ENCODE measurements at regions not wholly inside any gene's neighbourhood (a gene's known extent, or its start where the extent isn't known, plus 50 kb on each side); places are given as distances from the start of the nearest gene placed in this dataset.

DNA sequence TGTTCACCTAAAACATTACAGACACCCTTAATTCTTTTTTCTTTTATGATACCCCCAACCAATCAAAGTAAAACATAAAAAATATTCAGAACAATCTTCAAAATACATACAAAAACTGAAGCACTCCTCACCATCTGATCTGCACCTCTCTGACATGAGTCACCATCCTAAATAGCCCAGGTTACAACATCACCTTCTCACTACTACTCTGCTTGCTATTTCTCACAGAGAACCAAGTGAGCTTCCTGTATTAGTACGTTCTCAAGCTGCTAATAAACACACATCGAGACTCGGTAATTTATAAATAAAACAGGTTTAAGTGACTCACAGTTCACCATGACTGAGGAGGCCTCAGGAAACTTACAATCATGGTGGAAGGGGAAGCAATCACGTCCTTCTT lies 183.5 kb downstream of the CBLN2 start:
- no peak for DNase-seq (ENCODE audit: low spot score)

DNA sequence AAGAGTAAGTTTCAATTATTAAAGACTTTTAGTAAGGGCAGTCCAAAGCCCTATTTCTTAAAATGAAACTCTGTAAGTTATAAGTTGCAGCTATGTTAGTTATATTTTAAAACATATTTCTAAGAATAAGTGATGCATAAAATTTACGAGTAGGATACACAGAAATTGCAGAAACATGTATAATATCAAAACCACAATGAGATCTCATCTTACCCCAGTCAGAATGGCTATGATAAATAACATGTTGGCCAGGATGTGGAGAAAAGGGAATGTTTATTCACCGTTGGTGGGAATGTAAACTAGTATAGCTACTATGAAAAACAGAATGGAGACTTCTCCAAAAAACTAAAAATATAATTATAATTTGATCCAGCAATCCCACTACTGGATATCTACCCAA lies 201.2 kb downstream of the CBLN2 start:
- DNase-seq (ENCODE audit: low spot score) = no peak

GRCh38 chr18:72339976-72340375 lies 204.2 kb downstream of the CBLN2 start:
- no peak for DNase-seq (ENCODE audit: low spot score)

DNA sequence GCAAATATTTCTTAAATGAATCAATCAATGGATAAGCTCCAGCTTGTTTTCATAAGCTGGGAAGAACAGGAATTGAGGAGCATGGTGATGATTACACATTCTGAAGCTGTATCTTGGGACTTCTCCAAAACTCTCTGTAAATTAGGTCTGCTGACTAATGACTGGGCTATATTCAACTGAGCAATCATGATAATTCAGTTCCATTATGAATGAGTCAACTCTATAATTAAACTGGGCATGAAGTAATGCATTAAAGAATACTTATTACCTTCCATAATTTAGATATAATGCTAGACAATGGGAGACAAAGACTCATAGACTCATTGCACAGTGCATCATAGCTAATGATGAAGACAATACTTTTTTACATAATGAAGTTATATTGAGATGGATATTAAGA lies 207.4 kb downstream of the CBLN2 start:
- no peak for DNase-seq (ENCODE audit: low spot score)

- DNase-seq (ENCODE audit: low spot score) = no peak
Measured at GRCh38 chr18:72329533-72329932, 214.6 kb downstream of the CBLN2 start.

- DNase-seq (ENCODE audit: low spot score) = no peak
Measured at GRCh38 chr18:72325307-72325706, 218.8 kb downstream of the CBLN2 start.

- DNase-seq (ENCODE audit: low spot score) = no peak
Measured at GRCh38 chr18:72324677-72325076, 219.5 kb downstream of the CBLN2 start.

- no peak for DNase-seq (ENCODE audit: low spot score)
Measured at GRCh38 chr18:72316497-72316896, 227.6 kb downstream of the CBLN2 start.

DNA sequence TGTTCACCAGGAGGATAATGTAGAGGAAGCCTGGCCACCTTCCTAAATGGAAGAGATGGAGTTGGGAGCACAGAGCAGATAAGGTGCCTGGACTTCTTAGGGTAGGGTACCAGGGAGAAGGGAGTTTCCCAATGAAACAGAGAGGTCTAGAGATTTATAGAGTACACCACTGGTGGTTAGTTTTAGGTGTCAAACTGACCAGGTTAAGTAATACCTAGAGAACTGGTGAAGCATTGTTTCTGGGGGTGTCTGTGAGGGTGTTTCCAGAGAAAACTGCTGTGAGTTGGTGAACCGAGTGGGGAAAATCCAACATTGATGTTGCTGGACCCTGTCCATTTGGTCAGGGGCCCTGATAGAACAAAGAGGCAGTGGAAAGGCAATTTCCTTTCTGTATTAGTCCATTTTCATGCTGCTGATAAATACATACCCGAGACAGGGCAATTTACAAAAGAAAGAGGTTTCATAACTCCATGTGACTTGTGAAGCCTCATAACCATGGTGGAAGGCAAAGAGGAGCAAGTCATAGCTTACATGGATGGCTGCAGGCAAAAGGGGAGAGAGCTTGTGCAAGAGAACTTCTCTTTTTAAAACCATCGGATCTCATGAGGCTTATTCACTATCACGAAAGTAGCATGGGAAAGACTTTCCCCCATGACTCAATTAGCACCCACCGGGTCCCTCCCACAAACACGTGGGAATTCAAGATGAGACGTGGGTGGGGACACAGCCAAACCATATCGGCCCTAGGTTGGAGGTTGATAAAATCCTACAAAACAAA lies 260.8 kb downstream of the CBLN2 start:
- no peak for DNase-seq (ENCODE audit: low spot score)

DNA sequence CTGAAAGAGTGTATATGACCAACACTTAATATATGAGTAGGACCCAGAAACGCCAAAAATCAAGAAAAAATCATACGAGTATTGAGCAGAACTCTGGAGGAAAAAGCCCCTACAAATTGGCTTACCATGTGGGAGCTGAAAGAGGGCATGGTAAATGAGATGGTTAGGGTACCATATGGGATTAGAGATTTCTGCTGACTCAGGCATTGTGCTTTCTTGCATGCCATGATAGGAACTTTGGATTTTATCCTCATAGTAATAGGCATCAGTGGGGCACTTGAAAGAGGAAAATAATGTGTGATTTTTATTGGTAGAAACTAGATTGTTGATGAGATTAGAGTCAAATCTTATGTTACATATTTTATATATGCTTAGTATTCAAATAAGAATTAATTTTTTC lies 271.1 kb downstream of the CBLN2 start:
- no peak for DNase-seq (ENCODE audit: low spot score)

GRCh38 chr18:72261590-72261989 lies 282.6 kb downstream of the CBLN2 start:
- no peak for DNase-seq (ENCODE audit: low spot score)

DNA sequence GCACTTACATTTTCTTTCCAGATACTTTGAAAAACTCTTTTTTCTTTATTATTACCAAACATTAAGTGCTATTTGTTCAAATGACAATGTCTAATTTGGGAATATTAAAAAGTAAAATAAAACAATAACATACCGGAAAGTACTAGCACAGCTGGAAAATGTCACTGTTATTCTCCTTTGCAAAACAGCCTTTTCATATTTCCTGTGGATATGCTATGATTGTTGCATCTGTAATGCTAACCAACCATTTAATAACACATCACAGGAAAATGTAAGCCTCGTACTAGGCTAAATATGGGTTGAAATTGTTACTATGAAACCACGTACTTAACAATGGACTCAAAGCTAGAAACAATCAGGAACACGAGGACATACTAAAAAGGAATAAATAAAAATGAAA lies 298.1 kb downstream of the CBLN2 start:
- no peak for DNase-seq (ENCODE audit: low spot score)

DNA sequence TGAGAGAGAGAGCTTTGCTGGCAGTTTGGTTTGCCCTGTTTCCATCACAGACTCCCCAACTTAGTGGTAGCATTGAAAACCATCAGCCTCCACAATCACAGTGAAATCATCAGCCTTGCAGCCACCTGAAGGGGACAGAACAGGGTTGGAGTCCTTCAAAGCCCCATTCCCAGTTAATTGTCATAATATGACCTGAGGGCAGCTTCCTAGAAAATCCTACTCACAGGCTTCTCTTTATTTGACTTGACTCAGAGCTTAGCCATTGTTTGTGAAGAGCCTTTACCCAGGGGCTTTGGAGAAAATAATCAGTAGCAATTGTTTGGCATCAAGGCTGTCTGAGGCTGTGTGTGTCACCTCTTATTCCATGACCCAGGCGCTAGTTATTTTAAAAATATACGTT lies 308.7 kb downstream of the CBLN2 start:
- DNase-seq (ENCODE audit: low spot score) = no peak

DNA sequence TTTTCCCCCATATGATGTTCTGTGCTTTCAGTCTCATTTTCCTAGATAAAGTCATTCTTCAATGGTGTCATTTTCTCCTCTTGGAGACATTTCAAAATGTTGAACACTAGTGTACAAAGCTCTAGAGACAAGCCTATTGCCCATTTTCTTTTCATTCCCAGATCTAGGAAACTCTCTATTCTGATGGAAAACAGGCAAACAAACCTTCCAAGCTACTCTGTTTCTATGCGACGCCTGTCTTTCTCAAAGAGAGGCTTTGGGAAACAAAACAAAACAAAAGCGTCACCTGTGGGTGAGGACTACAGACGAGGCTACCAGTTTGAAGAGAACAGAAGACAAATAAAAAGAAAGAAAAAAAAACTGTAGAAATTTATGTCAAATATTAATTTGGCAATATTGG lies 311.0 kb downstream of the CBLN2 start:
- DNase-seq (ENCODE audit: low spot score) = no peak

GRCh38 chr18:72232644-72233043 lies 311.5 kb downstream of the CBLN2 start:
- DNase-seq (ENCODE audit: low spot score) = peak; percentile 8

- DNase-seq (ENCODE audit: low spot score) = no peak
Measured at GRCh38 chr18:72225958-72226357, 318.2 kb downstream of the CBLN2 start.

DNA sequence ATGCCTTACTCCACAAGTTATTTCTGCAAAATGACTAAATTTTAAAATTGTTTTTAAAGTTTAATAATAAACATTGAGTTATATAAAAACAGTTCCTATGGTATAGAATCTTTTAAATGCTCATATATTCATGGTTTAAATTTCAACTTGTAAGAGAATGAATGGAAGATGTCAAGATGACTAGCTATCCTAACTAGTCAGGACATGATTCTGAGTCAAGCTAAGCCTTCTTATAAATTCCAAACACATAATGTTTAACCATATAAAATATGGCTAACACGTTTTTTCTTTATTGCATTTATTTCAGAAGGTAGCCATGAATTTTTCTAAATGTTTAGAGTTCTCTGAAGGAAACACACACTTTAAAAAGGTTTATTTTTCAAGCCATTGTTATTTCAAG lies 320.4 kb downstream of the CBLN2 start:
- no peak for DNase-seq (ENCODE audit: low spot score)

GRCh38 chr18:72208920-72209676 lies 335.0 kb downstream of the CBLN2 start:
- no peak for DNase-seq (ENCODE audit: low spot score)

GRCh38 chr18:72207280-72207679 lies 336.9 kb downstream of the CBLN2 start:
- no peak for DNase-seq (ENCODE audit: low spot score)

GRCh38 chr18:72206814-72207213 lies 337.3 kb downstream of the CBLN2 start:
- no peak for DNase-seq (ENCODE audit: low spot score)

DNA sequence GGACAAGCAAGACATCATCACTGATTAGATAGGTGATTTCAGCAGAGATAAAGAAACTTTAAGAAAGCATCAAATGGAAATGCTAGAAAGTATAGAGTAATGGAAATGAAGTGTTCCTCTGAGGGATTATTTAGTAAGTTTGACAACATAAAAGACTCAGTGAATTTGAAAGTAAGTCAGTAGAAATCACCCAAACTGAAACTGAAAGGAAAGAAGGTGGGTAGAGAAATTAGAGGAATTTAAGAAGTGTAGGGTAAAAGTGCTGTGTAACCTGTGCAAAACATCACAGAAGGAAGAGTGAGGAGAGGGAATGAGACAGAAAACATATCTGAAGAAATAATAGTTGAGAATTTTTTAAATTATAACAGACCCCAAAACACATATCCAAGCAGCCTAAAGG lies 343.1 kb downstream of the CBLN2 start:
- no peak for DNase-seq (ENCODE audit: low spot score)

GRCh38 chr18:72197591-72197990 lies 346.6 kb downstream of the CBLN2 start:
- DNase-seq (ENCODE audit: low spot score) = no peak

- peak; percentile 6 for DNase-seq (ENCODE audit: low spot score)
Measured at GRCh38 chr18:72194072-72194471, 350.1 kb downstream of the CBLN2 start.

- no peak for DNase-seq (ENCODE audit: low spot score)
Measured at GRCh38 chr18:72187956-72188355, 356.2 kb downstream of the CBLN2 start.

Data from kidney tubule cell (primary cell).